DMS 273 (cell line): ENCODE measurements at regions not wholly inside any gene's neighbourhood (a gene's known extent, or its start where the extent isn't known, plus 50 kb on each side); places are given as distances from the start of the nearest gene placed in this dataset.
"Not testable (repeated sequence)": the region's sequence is repeated elsewhere in the genome, so short reads cannot be mapped to it uniquely, and the experiment has no call there.

Source experiments
- DNase-seq: peaks from one replicate; lab custom pipeline; 2025; ENCODE audit not compliant: unreplicated experiment; lab: John Stamatoyannopoulos, UW

- no peak for DNase-seq
Observed at GRCh38 chr5:68839019-68839552, 254.7 kb upstream of the SLC30A5 start.

DNA sequence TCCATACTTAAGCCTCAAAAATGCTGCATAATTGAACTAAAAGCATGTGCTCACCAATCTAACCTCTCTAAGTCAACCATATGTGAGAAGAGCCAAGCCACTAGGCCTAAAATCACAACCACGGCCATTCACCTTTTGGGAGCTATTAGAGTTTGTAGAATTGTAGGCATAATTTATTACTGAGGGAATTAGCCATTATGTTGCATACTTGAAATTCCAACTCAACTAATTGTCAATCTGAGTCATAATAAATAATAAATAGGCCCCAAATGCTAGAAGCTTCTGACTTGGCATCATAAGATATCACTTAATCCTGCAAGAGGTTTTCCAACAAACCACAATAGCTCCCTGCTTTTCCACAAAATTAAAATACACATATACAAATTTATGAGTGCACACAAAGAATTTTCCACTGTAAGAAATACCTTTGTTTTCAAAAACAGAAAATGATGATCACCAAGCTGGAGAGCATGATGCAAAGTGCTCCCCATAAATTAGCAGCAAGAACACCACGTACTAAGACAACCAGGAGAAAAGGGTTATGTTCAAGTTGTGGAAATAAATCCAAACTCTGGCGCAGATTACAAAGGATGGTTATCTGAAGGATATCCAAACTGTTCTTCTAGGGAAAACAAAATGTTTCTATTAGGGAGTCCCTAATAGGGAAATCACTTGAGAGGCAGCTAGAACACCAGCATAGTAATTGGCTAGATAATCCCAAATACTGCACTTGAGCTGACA lies 250.0 kb upstream of the SLC30A5 start:
- DNase-seq, result no peak

- no peak for DNase-seq
Observed at GRCh38 chr5:68845131-68845530, 248.7 kb upstream of the SLC30A5 start.

GRCh38 chr5:68846828-68847227 lies 247.0 kb upstream of the SLC30A5 start:
- DNase-seq, result no peak

DNA sequence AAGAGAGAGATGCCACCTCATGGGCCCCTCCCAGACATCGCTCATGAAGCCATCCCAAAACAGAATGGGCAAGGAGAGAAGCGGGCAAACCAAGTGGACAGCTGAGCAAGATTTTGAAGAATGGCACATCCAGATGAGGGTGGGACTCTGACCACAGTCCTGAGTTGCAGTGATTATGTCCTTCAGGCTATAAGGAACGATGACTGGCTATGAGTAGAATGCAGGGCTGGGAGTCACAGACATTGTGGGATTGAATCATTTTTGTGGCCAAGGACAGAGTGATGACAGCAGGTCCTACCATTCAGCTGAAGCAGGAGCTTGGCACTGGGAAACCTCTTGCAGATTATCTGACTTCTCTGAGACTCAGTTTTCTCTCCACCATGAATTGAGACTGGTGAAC lies 245.7 kb upstream of the SLC30A5 start:
- DNase-seq, result no peak

GRCh38 chr5:68849103-68849502 lies 244.7 kb upstream of the SLC30A5 start:
- DNase-seq, result no peak

- no peak for DNase-seq
Observed at GRCh38 chr5:68849906-68850305, 243.9 kb upstream of the SLC30A5 start.

DNA sequence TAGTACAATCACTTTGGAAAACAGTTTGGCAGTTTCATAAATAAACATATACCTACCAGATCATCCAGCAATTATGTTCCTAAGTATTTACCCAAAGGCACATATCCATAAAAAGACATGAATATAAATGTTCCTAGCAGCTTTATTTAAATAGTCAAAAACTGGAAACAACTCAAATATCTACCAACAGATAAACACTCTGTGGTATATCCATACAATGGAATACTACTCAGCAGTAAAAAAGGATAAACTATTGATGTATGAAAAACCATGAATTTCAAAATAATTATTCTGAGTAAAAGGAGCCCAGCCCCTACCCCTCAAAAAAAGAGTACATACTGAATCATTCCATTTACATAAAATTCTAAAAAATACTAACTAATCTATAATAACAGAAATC lies 232.7 kb upstream of the SLC30A5 start:
- no peak for DNase-seq

DNA sequence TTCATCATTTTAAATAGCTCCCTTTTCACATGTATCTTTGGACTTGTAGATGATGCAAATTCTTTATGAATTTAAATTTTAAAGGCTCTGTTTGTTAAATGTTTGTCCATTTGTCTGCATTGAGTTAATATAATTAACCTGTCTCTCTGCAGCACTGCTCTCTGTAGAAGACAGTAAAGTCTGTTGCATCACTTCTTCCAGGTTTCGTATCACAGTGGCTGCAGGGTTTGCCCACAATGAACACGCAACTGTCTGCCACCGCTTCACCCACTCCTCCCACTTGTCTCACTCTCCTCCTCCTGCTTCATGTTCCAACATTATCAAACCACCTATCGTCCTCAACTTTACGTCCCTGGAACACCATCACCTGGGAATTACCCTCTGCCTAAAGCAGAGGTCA lies 231.3 kb upstream of the SLC30A5 start:
- no peak for DNase-seq

DNA sequence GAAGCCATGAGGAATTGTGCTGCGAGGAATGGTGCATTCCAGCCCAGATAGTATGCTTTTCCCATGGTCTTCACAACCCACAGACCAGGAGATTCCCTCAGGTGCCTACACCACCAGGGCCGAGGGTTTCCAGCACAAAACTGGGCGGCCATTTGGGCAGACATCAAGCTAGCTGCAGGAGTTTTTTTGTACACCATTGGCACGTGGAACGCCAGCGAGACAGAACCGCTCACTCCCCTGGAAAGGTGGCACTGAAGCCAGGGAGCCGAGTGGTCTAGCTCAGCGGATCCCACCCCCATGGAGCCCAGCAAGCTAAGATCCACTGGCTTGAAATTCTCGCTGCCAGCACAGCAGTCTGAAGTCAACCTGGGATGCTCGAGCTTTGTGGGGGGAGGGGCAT lies 228.6 kb upstream of the SLC30A5 start:
- not testable (repeated sequence) for DNase-seq

DNA sequence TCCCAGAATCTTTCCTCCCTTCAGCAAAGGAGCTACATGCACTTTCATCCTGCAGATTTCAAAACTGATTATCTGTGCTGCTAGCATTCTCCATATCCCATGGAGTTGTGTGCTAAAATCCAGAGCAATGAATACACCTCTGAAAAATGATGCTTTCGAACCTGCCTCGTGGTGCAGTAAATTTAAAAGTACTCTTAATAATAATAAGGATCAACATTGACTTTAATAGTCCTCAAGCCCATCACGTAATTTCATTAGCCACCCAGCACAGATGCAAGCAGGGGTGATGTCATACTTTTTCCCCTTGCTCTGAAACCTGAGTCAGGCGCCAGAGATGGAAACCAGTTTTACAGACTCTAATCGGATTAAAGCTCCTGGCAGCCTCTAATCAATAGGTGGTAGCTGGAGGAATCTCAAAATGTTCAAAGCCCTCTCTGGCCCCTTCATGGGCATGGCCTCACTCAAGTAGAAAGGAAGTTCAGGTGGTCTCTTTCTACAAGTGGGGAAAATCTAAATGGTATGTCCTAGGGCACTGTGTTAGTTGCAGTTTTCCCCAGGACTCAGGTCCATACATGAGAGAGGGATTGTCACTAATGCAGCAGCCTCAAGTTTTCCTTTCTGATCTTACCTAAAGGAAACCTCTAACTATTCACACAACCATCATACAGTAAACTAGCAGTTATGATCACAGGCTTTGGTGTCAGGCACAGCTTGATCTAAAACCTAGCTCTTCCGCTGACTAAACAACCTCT lies 221.6 kb upstream of the SLC30A5 start:
- peak; percentile 80 for DNase-seq

GRCh38 chr5:68873198-68873597 lies 220.6 kb upstream of the SLC30A5 start:
- peak; percentile 62 for DNase-seq

GRCh38 chr5:68875351-68875750 lies 218.5 kb upstream of the SLC30A5 start:
- no peak for DNase-seq

GRCh38 chr5:68883436-68883835 lies 210.4 kb upstream of the SLC30A5 start:
- no peak for DNase-seq

GRCh38 chr5:68884144-68884754 lies 209.6 kb upstream of the SLC30A5 start:
- no peak for DNase-seq

DNA sequence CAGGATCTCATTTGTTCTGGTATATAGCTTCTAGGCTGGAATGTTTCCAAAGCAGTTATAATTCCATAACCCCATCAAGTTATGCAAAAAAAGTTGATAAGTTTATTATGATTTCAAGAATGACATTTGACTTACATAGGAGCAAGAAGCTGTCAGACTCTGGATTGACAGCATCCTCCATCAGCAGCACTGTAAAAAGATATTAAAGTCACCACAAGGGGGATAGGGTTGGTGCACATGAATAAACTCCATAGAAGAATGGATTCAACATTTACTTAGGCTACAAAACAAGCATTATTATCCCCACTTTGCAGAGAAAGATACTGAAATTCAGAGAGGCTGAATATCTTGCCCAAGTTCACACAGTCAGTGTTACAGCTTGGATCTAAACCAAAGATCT lies 208.9 kb upstream of the SLC30A5 start:
- peak; percentile 68 for DNase-seq

GRCh38 chr5:68886814-68887213 lies 207.0 kb upstream of the SLC30A5 start:
- DNase-seq, result no peak

DNA sequence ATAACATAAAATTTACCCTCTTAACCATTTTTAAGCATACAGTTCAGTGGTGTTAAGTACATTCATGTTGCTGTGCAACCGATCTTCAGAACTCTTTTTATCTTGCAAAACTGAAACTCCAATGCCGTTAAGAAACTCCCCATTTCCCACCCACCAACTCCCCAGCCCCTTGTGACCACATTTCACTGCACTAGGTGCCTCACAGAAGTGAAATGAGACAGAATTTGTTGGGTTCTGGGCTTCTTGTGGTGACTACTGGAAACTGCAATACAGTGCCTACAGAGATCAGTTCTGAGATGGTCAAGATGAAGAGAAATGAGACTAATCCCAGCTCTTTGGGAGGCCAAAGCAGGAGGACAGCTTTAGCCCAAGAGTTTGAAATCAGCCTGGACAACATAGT lies 202.1 kb upstream of the SLC30A5 start:
- DNase-seq, result no peak

DNA sequence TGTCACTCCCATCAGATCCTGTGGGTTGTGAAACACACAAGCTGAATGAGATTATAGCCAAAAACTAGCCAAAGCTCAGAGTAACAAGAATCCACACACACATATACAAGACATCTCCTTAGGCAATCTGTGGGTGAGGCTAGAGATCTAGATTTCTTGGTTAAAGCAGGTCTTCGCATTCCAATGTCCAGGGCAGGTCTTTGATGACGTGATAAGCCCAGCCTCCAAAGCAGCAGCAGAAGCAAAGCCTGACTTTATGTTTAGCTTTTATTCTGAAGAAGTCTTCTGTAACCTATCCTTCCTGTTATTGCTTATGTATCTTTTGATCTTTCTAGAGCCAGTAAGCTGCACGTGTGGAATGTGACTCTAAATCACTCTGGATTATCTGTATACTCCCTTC lies 199.1 kb upstream of the SLC30A5 start:
- DNase-seq, result no peak

GRCh38 chr5:68898951-68899471 lies 194.8 kb upstream of the SLC30A5 start:
- DNase-seq, result peak; percentile 97

- DNase-seq, result peak; percentile 9
Observed at GRCh38 chr5:68911840-68912690, 181.7 kb upstream of the SLC30A5 start.
